Karpas-422 (cell line): ENCODE measurements at regions not wholly inside any gene's neighbourhood (a gene's known extent, or its start where the extent isn't known, plus 50 kb on each side); places are given as distances from the start of the nearest gene placed in this dataset.
"Not testable (repeated sequence)": the region's sequence is repeated elsewhere in the genome, so short reads cannot be mapped to it uniquely, and the experiment has no call there.

Experiments used
- DNase-seq: peaks from one replicate; pipeline ENCODE4 v3.0.0-alpha.2; 2015
- H2AFZ ChIP-seq: fragments of 200-600 bp; sonication (generic); 2 replicates; pipeline ENCODE4 v1.6.1; 2014; ENCODE audit warnings: antibody characterized with exemption, low read length, mixed read lengths
- H3K27ac ChIP-seq: fragments of 200-600 bp; sonication (generic); 2 replicates; pipeline ENCODE4 v1.5.1; 2014; ENCODE audit warnings: mild to moderate bottlenecking, low read length, moderate library complexity
- H3K27me3 ChIP-seq: fragments of 200-600 bp; sonication (generic); 2 replicates; pipeline ENCODE4 v1.6.1; 2014; ENCODE audit warnings: low read length, mixed read lengths
- H3K36me3 ChIP-seq: fragments of 200-600 bp; sonication (generic); 2 replicates; pipeline ENCODE4 v1.6.1; 2014; ENCODE audit warnings: low read length, mixed read lengths; ENCODE audit not compliant: insufficient read depth
- H3K4me1 ChIP-seq: fragments of 200-600 bp; sonication (generic); 2 replicates; pipeline ENCODE4 v1.6.1; 2014; ENCODE audit warnings: mild to moderate bottlenecking, low read length, mixed read lengths
- H3K4me2 ChIP-seq: fragments of 200-600 bp; sonication (generic); 2 replicates; pipeline ENCODE4 v1.6.1; 2014; ENCODE audit warnings: low read length, low read depth, mild to moderate bottlenecking; ENCODE audit not compliant: poor library complexity, severe bottlenecking
- H3K4me3 ChIP-seq: fragments of 200-600 bp; sonication (generic); 2 replicates; pipeline ENCODE4 v1.5.1; 2014; ENCODE audit warnings: mild to moderate bottlenecking, antibody characterized with exemption, low read length, mixed read lengths
- H3K79me2 ChIP-seq: fragments of 200-600 bp; sonication (generic); 2 replicates; pipeline ENCODE4 v1.6.1; 2014; ENCODE audit warnings: mild to moderate bottlenecking, low read length, mixed read lengths
- H3K9ac ChIP-seq: fragments of 200-600 bp; sonication (generic); 2 replicates; pipeline ENCODE4 v1.6.0; 2014; ENCODE audit warnings: low read length
- H3K9me2 ChIP-seq: fragments of 200-600 bp; sonication (generic), shearing (Covaris generic); replicated peaks from 2 replicates; pipeline ENCODE4 v1.6.0; 2014; ENCODE audit warnings: mild to moderate bottlenecking, low read length, moderate library complexity; ENCODE audit not compliant: insufficient read depth
- H3K9me3 ChIP-seq: fragments of 300-700, 200-600 bp; sonication (generic); 2 replicates; pipeline ENCODE4 v1.6.1; 2014; ENCODE audit warnings: low read length, mixed read lengths
- H4K20me1 ChIP-seq: fragments of 200-600 bp; sonication (generic); 2 replicates; pipeline ENCODE4 v1.6.1; 2014; ENCODE audit warnings: mild to moderate bottlenecking, antibody characterized with exemption, low read length, low read depth; ENCODE audit not compliant: insufficient read depth

- Histone ChIP-seq H3K27ac (no peak overlapping the region), H3K36me3 (no peaks in the 10 kb centered on the region)
Measured at GRCh38 chr20:53792946-53793536, 199.4 kb upstream of the ZNF217 start.

GRCh38 chr20:53789989-53790675 lies 196.5 kb upstream of the ZNF217 start:
- Histone ChIP-seq H3K4me2 (no peak overlapping the region), H3K9me3 (peaks cover 5% of the 10 kb centered on the region; the same call in 1 of the 2 replicates), H4K20me1 (no peaks in the 10 kb centered on the region), H2AFZ (no peak overlapping the region), H3K9ac (no peak overlapping the region), H3K9me2 (no peaks in the 10 kb centered on the region), H3K27me3 (no peaks in the 10 kb centered on the region), H3K36me3 (no peaks in the 10 kb centered on the region), H3K27ac (no peak overlapping the region), H3K4me3 (no peak overlapping the region), H3K79me2 (no peaks in the 10 kb centered on the region), H3K4me1 (no peaks in the 10 kb centered on the region)
- DNase-seq: no peak

More at GRCh38 chr20:53792946-53793536, 199.4 kb upstream of the ZNF217 start:
- Histone ChIP-seq H3K9me2 (no peaks in the 10 kb centered on the region), H3K4me1 (no peaks in the 10 kb centered on the region), H2AFZ (no peak overlapping the region), H3K27me3 (no peaks in the 10 kb centered on the region), H4K20me1 (no peaks in the 10 kb centered on the region), H3K9ac (no peak overlapping the region), H3K9me3 (no peaks in the 10 kb centered on the region; the same call in 1 of the 2 replicates), H3K4me3 (no peak overlapping the region), H3K4me2 (no peak overlapping the region), H3K79me2 (no peaks in the 10 kb centered on the region)
- DNase-seq: no peak

GRCh38 chr20:53788253-53789022 lies 194.8 kb upstream of the ZNF217 start:
- no peak overlapping the region for H3K4me2 ChIP-seq
- H3K9ac ChIP-seq: no peak overlapping the region
- no peaks in the 10 kb centered on the region for H3K4me1 ChIP-seq
- H3K36me3 ChIP-seq: no peaks in the 10 kb centered on the region
- H3K79me2 ChIP-seq: no peaks in the 10 kb centered on the region
- H3K27ac ChIP-seq: no peak overlapping the region
- H2AFZ ChIP-seq: no peak overlapping the region
- peaks cover 5% of the 10 kb centered on the region; the same call in 1 of the 2 replicates for H3K9me3 ChIP-seq
- H3K9me2 ChIP-seq: no peaks in the 10 kb centered on the region
- no peak overlapping the region for H3K4me3 ChIP-seq
- DNase-seq: no peak
- no peaks in the 10 kb centered on the region for H4K20me1 ChIP-seq
- H3K27me3 ChIP-seq: no peaks in the 10 kb centered on the region

- H3K9me3 ChIP-seq, H4K20me1 ChIP-seq, H3K9me2 ChIP-seq, H3K79me2 ChIP-seq, H3K4me2 ChIP-seq, H3K4me3 ChIP-seq, H3K4me1 ChIP-seq, H3K27ac ChIP-seq, H3K27me3 ChIP-seq, H3K36me3 ChIP-seq, DNase-seq, H2AFZ ChIP-seq, H3K9ac ChIP-seq: not testable (repeated sequence)
Measured at GRCh38 chr20:53787491-53787931, 193.9 kb upstream of the ZNF217 start.

GRCh38 chr20:53786445-53787267 lies 193.0 kb upstream of the ZNF217 start:
- H3K9me2 ChIP-seq: no peaks in the 10 kb centered on the region
- 0 out of 2 replicates have a peak, but pooled peaks cover 5% of the 10 kb centered on the region for H3K9me3 ChIP-seq
- no peaks in the 10 kb centered on the region for H4K20me1 ChIP-seq
- H3K4me3 ChIP-seq: no peak overlapping the region
- no peaks in the 10 kb centered on the region for H3K27me3 ChIP-seq
- H2AFZ ChIP-seq: no peak overlapping the region
- H3K79me2 ChIP-seq: no peaks in the 10 kb centered on the region
- no peak for DNase-seq
- no peak overlapping the region for H3K27ac ChIP-seq
- no peaks in the 10 kb centered on the region for H3K36me3 ChIP-seq
- no peak overlapping the region for H3K9ac ChIP-seq
- no peaks in the 10 kb centered on the region for H3K4me1 ChIP-seq
- H3K4me2 ChIP-seq: no peak overlapping the region

- Histone ChIP-seq H3K9me3 (0 out of 2 replicates have a peak, but pooled peaks cover 5% of the 10 kb centered on the region), H3K27me3 (no peaks in the 10 kb centered on the region), H3K79me2 (no peaks in the 10 kb centered on the region), H3K9ac (no peak overlapping the region), H3K4me2 (no peak overlapping the region), H3K4me1 (no peaks in the 10 kb centered on the region), H3K4me3 (no peak overlapping the region), H4K20me1 (no peaks in the 10 kb centered on the region), H3K27ac (no peak overlapping the region), H2AFZ (no peak overlapping the region), H3K36me3 (no peaks in the 10 kb centered on the region), H3K9me2 (no peaks in the 10 kb centered on the region)
- no peak for DNase-seq
Measured at GRCh38 chr20:53786071-53786444, 192.4 kb upstream of the ZNF217 start.

GRCh38 chr20:53785320-53785719 lies 191.7 kb upstream of the ZNF217 start:
- 0 out of 2 replicates have a peak, but pooled peaks cover 5% of the 10 kb centered on the region for H3K9me3 ChIP-seq
- no peaks in the 10 kb centered on the region for H3K4me1 ChIP-seq
- no peak overlapping the region for H3K4me3 ChIP-seq
- no peak overlapping the region for H3K27ac ChIP-seq
- DNase-seq: no peak
- H2AFZ ChIP-seq: no peak overlapping the region
- no peaks in the 10 kb centered on the region for H4K20me1 ChIP-seq
- H3K9me2 ChIP-seq: no peaks in the 10 kb centered on the region
- no peaks in the 10 kb centered on the region for H3K36me3 ChIP-seq
- no peak overlapping the region for H3K9ac ChIP-seq
- H3K27me3 ChIP-seq: no peaks in the 10 kb centered on the region
- no peaks in the 10 kb centered on the region for H3K79me2 ChIP-seq
- H3K4me2 ChIP-seq: no peak overlapping the region
